Upper lobe of left lung (tissue), 6 donors: ENCODE measurements at regions not wholly inside any gene's neighbourhood (a gene's known extent, or its start where the extent isn't known, plus 50 kb on each side); places are given as distances from the start of the nearest gene placed in this dataset.

ENCODE experiments used
- ATAC-seq, 2 donors: fragments of 200-7000 bp; cut with Tn5 transposase; one replicate each; pipeline ENCODE4 v1.9.1; 2022; ENCODE audit warnings: mild to moderate bottlenecking in 2 of 2, moderate library complexity in 2 of 2; ENCODE audit not compliant: low FRiP score in 2 of 2
- DNase-seq, 2 donors: peaks; one replicate each; pipeline ENCODE4 v3.0.0-alpha.2; 2019 to 2020
- H3K27ac ChIP-seq, 4 donors: fragments of 200-600 bp; sonication (generic); one replicate each; pipeline ENCODE4 v1.5.1; 2016 to 2019
- H3K27me3 ChIP-seq, 4 donors: fragments of 200-600 bp; sonication (generic); one replicate each; pipeline ENCODE4 v1.5.1; 2017 to 2019
- H3K36me3 ChIP-seq, 4 donors: fragments of 200-600 bp; sonication (generic); one replicate each; pipeline ENCODE4 v1.5.1; 2016 to 2019
- H3K4me1 ChIP-seq, 4 donors: fragments of 200-600 bp; sonication (generic); one replicate each; pipeline ENCODE4 v1.5.1; 2018 to 2019
- H3K4me3 ChIP-seq, 4 donors: fragments of 200-600 bp; sonication (generic); one replicate each; pipeline ENCODE4 v1.5.1; 2017 to 2019; ENCODE audit warnings: mild to moderate bottlenecking in 2 of 4, moderate library complexity in 1 of 4
- H3K9me3 ChIP-seq, 4 donors: fragments of 200-600 bp; sonication (generic); one replicate each; pipeline ENCODE4 v1.5.1; 2018 to 2019
- EP300 ChIP-seq, 4 donors: sonication (generic); formaldehyde crosslinking; IDR thresholded peaks; one replicate each; pipeline ENCODE4 v1.5.1; 2017; ENCODE audit warnings: antibody characterized with exemption in 4 of 4, control low read depth in 2 of 4
- POLR2A ChIP-seq, 4 donors: fragments of 450-650 bp; IDR thresholded peaks; one replicate each; pipeline ENCODE4 v1.5.1; 2016 to 2017; ENCODE audit warnings: antibody characterized with exemption in 4 of 4, mild to moderate bottlenecking in 2 of 4
- POLR2AphosphoS5 ChIP-seq, 2 donors: sonication (generic); formaldehyde crosslinking; IDR thresholded peaks; one replicate each; pipeline ENCODE4 v1.5.1; 2017; ENCODE audit warnings: antibody characterized with exemption in 2 of 2
- WGBS, 2 donors: methylation state at CpG; one replicate each; pipeline ENCODE4 v1.1.5; 2017 to 2018; 5-methylcytosine and 5-hydroxymethylcytosine counted together
- TF ChIP-seq, protein P1 (sequence below), 6 experiments: fragments of 450-650 bp in 4 of 6; fragments of 200-600 bp in 2 of 6; sonication (generic) in 2 of 6; IDR thresholded peaks; one replicate each; pipeline ENCODE4 v1.5.1; 2016 to 2019; ENCODE audit warnings: antibody characterized with exemption in 6 of 6
- donor health status: DM: no; HTN: no; CAD: no; lungs with moderate emphysema.
- donor health status: DM: no; HTN: yes; CAD: no; lungs with severe emphysema.

DNA sequence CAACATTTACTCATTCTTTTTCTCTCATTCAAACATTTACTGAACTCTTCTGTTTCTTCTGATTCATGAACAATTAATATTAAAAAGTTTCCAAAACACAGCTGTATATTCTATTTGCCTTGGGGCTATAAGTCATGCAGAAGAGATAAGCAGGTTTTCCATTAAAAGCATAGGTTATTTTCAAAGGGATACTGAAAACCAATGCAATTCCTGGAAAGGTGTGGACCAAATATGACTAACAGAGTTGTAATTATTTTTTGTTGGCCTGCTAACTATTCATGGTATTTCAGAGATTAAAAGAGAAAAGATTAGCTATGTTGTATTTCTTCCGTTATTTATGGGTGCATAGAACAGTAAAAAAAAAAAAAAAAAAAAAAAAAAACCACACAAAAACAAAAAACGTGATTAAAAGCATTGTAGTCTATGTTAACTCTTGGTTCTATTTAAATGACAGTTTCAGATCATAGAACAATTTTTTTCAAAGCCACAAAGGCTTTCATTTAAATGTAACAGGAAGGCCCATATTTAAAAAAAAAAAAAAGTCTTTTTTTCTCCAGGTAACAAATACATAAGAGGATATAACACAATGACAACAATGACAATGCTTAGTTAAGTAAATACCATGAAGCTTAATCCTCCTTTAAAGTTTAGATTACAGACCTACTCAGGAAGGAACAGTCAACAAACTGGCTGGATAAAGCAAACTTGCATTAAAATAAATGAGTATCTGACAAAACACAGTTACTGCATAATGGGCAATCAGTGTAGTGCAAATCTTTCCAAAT, 1042.9 kb downstream of the GATA3 start:
- no peaks in the 10 kb centered on the region for H3K27me3 ChIP-seq
- 31 to 46% methylated on average over 2 of the region's 2 CpGs for whole genome bisulfite sequencing, 2 donors

DNA sequence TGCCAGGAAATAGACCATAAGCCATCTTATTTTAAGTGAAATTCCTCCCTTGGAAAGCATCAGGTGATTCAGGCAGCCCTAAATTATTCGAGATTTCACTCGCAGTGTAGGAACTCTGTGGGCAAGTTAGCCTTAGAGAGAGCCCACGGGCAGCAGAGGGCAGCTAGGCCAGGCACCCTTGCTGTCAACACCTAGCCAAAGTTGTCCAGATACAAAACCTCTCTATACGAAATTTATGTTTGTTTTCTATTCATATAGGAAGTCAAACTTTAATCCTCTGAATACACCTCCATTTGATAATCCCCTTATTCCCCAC, 1043.5 kb downstream of the GATA3 start:
- no peak for ATAC-seq
- TF ChIP-seq EP300 (IDR thresholded peaks at IDR 0.05) (no peak), POLR2AphosphoS5 (IDR thresholded peaks at IDR 0.05) (no peak), POLR2A (IDR thresholded peaks at IDR 0.05) (no peak)
- TF ChIP-seq, protein P1, sequence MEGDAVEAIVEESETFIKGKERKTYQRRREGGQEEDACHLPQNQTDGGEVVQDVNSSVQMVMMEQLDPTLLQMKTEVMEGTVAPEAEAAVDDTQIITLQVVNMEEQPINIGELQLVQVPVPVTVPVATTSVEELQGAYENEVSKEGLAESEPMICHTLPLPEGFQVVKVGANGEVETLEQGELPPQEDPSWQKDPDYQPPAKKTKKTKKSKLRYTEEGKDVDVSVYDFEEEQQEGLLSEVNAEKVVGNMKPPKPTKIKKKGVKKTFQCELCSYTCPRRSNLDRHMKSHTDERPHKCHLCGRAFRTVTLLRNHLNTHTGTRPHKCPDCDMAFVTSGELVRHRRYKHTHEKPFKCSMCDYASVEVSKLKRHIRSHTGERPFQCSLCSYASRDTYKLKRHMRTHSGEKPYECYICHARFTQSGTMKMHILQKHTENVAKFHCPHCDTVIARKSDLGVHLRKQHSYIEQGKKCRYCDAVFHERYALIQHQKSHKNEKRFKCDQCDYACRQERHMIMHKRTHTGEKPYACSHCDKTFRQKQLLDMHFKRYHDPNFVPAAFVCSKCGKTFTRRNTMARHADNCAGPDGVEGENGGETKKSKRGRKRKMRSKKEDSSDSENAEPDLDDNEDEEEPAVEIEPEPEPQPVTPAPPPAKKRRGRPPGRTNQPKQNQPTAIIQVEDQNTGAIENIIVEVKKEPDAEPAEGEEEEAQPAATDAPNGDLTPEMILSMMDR (IDR thresholded peaks at IDR 0.05): no peak
- Histone ChIP-seq H3K27ac (no peak overlapping the region), H3K4me3 (no peak overlapping the region), H3K4me1 (no peaks in the 10 kb centered on the region), H3K9me3 (no peaks in the 10 kb centered on the region), H3K27me3 (no peaks in the 10 kb centered on the region), H3K36me3 (no peaks in the 10 kb centered on the region)
- DNase-seq: no peak
- 44 to 61% methylated on average over 4 of the region's 4 CpGs for WGBS, 2 donors

More for the DNA sequence above, 1042.9 kb downstream of the GATA3 start:
- ATAC-seq (no peak), DNase-seq (no peak)
- no peak for TF ChIP-seq POLR2AphosphoS5 (IDR thresholded peaks at IDR 0.05)
- TF ChIP-seq EP300 (IDR thresholded peaks at IDR 0.05): no peak
- Histone ChIP-seq H3K27ac (no peak overlapping the region), H3K4me3 (no peak overlapping the region), H3K9me3 (no peaks in the 10 kb centered on the region), H3K4me1 (no peaks in the 10 kb centered on the region), H3K36me3 (no peaks in the 10 kb centered on the region)

DNA sequence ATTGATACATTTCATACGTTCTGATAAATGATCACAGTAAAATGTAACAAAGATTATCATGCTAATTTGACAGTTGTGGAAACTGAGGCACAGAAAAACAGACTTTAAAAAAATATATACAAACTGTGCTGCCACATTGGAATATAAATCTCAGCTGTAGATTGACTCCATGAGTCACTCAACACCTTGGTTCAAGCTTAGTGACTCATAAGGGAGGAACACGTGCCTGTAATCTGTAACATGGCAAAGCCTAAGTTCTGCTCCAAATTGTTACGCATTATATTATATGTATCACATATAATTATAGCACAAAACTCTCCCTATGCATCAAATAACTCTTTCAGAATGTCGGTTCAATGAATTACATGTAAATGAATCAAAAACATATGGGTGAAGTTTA, 1047.5 kb downstream of the GATA3 start:
- 72 to 76% methylated on average over 4 of the region's 4 CpGs for WGBS, 2 donors
- Histone ChIP-seq H3K27me3 (no peaks in the 10 kb centered on the region), H3K27ac (no peak overlapping the region), H3K4me3 (no peak overlapping the region), H3K36me3 (no peaks in the 10 kb centered on the region), H3K9me3 (no peaks in the 10 kb centered on the region), H3K4me1 (no peaks in the 10 kb centered on the region)
- ATAC-seq (no peak), DNase-seq (no peak)
- no peak for TF ChIP-seq POLR2A (IDR thresholded peaks at IDR 0.05)
- no peak for TF ChIP-seq EP300 (IDR thresholded peaks at IDR 0.05)
- no peak for TF ChIP-seq POLR2AphosphoS5 (IDR thresholded peaks at IDR 0.05)
- TF ChIP-seq, protein P1 (IDR thresholded peaks at IDR 0.05): no peak

DNA sequence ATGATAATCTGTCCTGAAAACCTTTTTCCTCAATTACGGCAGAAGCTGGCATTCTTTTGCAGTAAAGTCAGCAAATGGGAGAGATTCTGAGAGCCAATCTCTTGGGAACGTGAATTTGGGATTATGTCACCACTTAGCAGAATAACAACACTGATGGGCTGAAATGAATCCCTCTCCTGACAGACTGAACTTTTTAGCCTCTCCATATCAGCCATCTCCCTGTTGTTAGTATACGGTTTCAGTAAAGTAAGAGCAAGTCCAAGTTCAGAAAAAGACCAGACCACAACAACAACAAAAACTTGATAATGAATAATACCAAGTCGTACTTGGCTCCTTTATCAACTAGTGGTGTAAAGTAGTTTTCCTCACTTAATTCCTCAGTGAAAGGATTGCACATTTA, 1048.8 kb downstream of the GATA3 start:
- Histone ChIP-seq H3K27me3 (no peaks in the 10 kb centered on the region), H3K9me3 (no peaks in the 10 kb centered on the region), H3K36me3 (no peaks in the 10 kb centered on the region), H3K27ac (no peak overlapping the region), H3K4me3 (no peak overlapping the region), H3K4me1 (no peaks in the 10 kb centered on the region)
- DNase-seq (no peak), ATAC-seq (no peak)
- WGBS, 2 donors: 62 to 64% methylated on average over 4 of the region's 4 CpGs
- no peak for TF ChIP-seq POLR2AphosphoS5 (IDR thresholded peaks at IDR 0.05)

DNA sequence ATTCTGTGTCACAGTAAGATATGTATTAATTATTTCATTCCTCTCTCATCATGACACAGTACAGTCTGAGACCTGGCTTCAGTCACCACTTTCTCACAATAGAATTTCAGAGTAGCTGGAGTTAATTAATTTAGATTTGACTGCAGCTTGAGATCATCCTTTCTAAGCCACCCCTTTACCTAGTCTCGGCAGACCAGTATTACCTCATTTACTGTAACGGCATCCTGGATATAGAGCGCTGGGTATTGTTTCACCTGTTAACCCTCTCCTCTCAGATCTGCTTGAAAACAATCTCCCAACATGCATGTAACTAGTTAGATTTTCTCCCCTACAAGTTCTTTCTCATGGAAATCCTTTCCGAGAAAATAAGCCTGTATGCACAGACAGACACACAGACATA, 1057.5 kb downstream of the GATA3 start:
- H3K4me3 ChIP-seq: no peak overlapping the region
- H3K9me3 ChIP-seq: no peaks in the 10 kb centered on the region
- H3K27ac ChIP-seq: no peak overlapping the region
- no peaks in the 10 kb centered on the region for H3K4me1 ChIP-seq
- no peaks in the 10 kb centered on the region for H3K36me3 ChIP-seq
- 34 to 48% methylated on average over 4 of the region's 4 CpGs for WGBS, 2 donors
- no peaks in the 10 kb centered on the region for H3K27me3 ChIP-seq
- DNase-seq: no peak
- TF ChIP-seq EP300 (IDR thresholded peaks at IDR 0.05) (no peak), POLR2A (IDR thresholded peaks at IDR 0.05) (no peak), POLR2AphosphoS5 (IDR thresholded peaks at IDR 0.05) (no peak)
- TF ChIP-seq, protein P1 (IDR thresholded peaks at IDR 0.05): no peak
- no peak for ATAC-seq

DNA sequence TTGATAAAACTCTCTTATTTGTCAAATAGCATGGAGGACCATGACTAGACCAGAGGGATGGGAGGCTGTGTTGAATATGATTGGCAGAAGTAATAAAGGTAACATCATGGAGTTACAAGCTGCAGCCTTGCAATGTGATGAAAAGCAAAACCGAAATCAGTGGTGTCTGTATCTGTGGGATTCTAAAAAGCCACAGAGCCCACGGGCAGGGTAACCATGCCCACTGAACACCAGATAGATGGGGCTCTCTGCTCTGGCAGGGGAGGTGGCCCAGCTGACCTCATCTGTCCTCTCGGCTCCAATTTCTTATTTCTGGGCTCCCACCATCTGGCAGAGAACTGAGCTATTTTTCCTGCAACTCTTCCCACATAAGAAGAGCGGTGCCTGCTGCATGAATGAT, 1072.2 kb downstream of the GATA3 start:
- no peak for ATAC-seq
- H3K27ac ChIP-seq: no peak overlapping the region
- WGBS, 2 donors: 73 to 77% methylated on average over 4 of the region's 4 CpGs
- no peak overlapping the region for H3K4me3 ChIP-seq
- H3K9me3 ChIP-seq: no peaks in the 10 kb centered on the region
- TF ChIP-seq POLR2AphosphoS5 (IDR thresholded peaks at IDR 0.05) (no peak), EP300 (IDR thresholded peaks at IDR 0.05) (no peak), POLR2A (IDR thresholded peaks at IDR 0.05) (no peak)
- TF ChIP-seq, protein P1 (IDR thresholded peaks at IDR 0.05): no peak
- no peaks in the 10 kb centered on the region for H3K36me3 ChIP-seq
- H3K27me3 ChIP-seq: no peaks in the 10 kb centered on the region
- no peaks in the 10 kb centered on the region for H3K4me1 ChIP-seq
- no peak for DNase-seq
